H1 (cell line): ENCODE measurements at regions not wholly inside any gene's neighbourhood (a gene's known extent, or its start where the extent isn't known, plus 50 kb on each side); places are given as distances from the start of the nearest gene placed in this dataset.
A peak's percentile ranks its signal among the peaks of the same experiment; 100 is the strongest.

Source experiments
- CTCF ChIA-PET: fragments of 300-600 bp; sonication (Branson Sonifier 250); formaldehyde crosslinking; loops from one replicate; lab custom pipeline; 2021; ENCODE audit not compliant: partially characterized antibody; lab: Charles Lee
- POLR2A ChIA-PET: fragments of 300-600 bp; sonication (Branson Sonifier 250); formaldehyde crosslinking; loops from one replicate; lab custom pipeline; 2021; ENCODE audit warnings: inconsistent platforms; ENCODE audit not compliant: partially characterized antibody; lab: Charles Lee
- DNase-seq, 2 experiments: peaks; one replicate each; pipeline versions ENCODE4 v3.0.0 to v3.0.0-alpha.2; 2010 to 2022; ENCODE audit warnings: low spot score in 2 of 2, low read depth in 1 of 2, mixed read lengths in 1 of 2
- FAIRE-seq: peaks from 2 replicates; lab custom pipeline; 2011; peaks lifted over from hg19 to GRCh38; lab: Jason Lieb, UNC
- H2AFZ ChIP-seq: 2 replicates; pipeline ENCODE4 v1.8.1; 2012; ENCODE audit warnings: low read length, inconsistent platforms
- H2AK5ac ChIP-seq: 2 replicates; pipeline ENCODE4 v1.6.1; 2013; ENCODE audit warnings: low read depth, low read length
- H2BK120ac ChIP-seq: replicated peaks from 2 replicates; pipeline ENCODE3; 2013; ENCODE audit warnings: low read depth, low read length, inconsistent platforms
- H2BK12ac ChIP-seq: 2 replicates; pipeline ENCODE4 v1.6.1; 2013; ENCODE audit warnings: low read depth, low read length
- H2BK15ac ChIP-seq: 2 replicates; pipeline ENCODE4 v1.6.1; 2013; ENCODE audit warnings: low read length
- H2BK20ac ChIP-seq: 2 replicates; pipeline ENCODE4 v1.6.1; 2013; ENCODE audit warnings: low read length
- H2BK5ac ChIP-seq: 2 replicates; pipeline ENCODE4 v1.6.1; 2013; ENCODE audit warnings: low read depth, low read length
- H3K14ac ChIP-seq: 2 replicates; pipeline ENCODE4 v1.6.1; 2013; ENCODE audit warnings: inconsistent platforms; ENCODE audit not compliant: insufficient read length
- H3K18ac ChIP-seq: 2 replicates; pipeline ENCODE4 v1.6.1; 2013; ENCODE audit warnings: low read length; ENCODE audit errors: extremely low read depth
- H3K23ac ChIP-seq: 2 replicates; pipeline ENCODE4 v1.6.1; 2013; ENCODE audit warnings: inconsistent platforms; ENCODE audit not compliant: insufficient read length
- H3K23me2 ChIP-seq: 2 replicates; pipeline ENCODE4 v1.6.1; 2013; ENCODE audit warnings: low read depth, low read length
- H3K27ac ChIP-seq: 2 replicates; pipeline ENCODE4 v1.6.1; 2011; ENCODE audit warnings: low read depth, low read length, inconsistent platforms
- H3K27me3 ChIP-seq, 4 experiments: replicated peaks in 1 of 4; 1 replicate in 1 of 4; 2 replicates in 3 of 4; pipeline versions ENCODE4 v1.6.1 to v1.8.1; 2011 to 2013; ENCODE audit warnings: low read length in 3 of 4, mild to moderate bottlenecking in 3 of 4, inconsistent platforms in 2 of 4, mixed read lengths in 2 of 4, moderate library complexity in 1 of 4; ENCODE audit not compliant: control insufficient read depth in 3 of 4, insufficient read depth in 3 of 4; ENCODE audit errors: extremely low read depth in 1 of 4
- H3K36me3 ChIP-seq, 4 experiments: 2 replicates each; pipeline versions ENCODE4 v1.6.1 to v1.8.1; 2011 to 2013; ENCODE audit warnings: mild to moderate bottlenecking in 4 of 4, low read length in 3 of 4, moderate library complexity in 2 of 4, control low read depth in 1 of 4, inconsistent platforms in 1 of 4; ENCODE audit not compliant: insufficient read depth in 4 of 4, control insufficient read depth in 2 of 4
- H3K4ac ChIP-seq: replicated peaks from 2 replicates; pipeline ENCODE3; 2013; ENCODE audit warnings: low read length, low read depth, mixed read lengths, inconsistent platforms; ENCODE audit not compliant: insufficient read length
- H3K4me1 ChIP-seq, 4 experiments: replicated peaks in 1 of 4; 1 replicate in 1 of 4; 2 replicates in 3 of 4; pipeline versions ENCODE4 v1.6.1 to v1.8.1; 2011 to 2013; ENCODE audit warnings: low read length in 3 of 4, inconsistent platforms in 2 of 4, mixed read lengths in 1 of 4; ENCODE audit not compliant: insufficient read depth in 4 of 4, control insufficient read depth in 3 of 4
- H3K4me2 ChIP-seq, 2 experiments: 2 replicates each; pipeline versions ENCODE4 v1.6.1 to v1.8.1; 2011 to 2013; ENCODE audit warnings: low read depth in 2 of 2, low read length in 2 of 2, control low read depth in 1 of 2, inconsistent platforms in 1 of 2, mild to moderate bottlenecking in 1 of 2; ENCODE audit not compliant: insufficient read depth in 1 of 2
- H3K4me3 ChIP-seq, 4 experiments: fragments of 200-600, 300-600 bp in 1 of 4; sonication (generic), shearing (Covaris generic), sonication (Bioruptor Twin) in 1 of 4; 2 replicates each; pipeline versions ENCODE4 v1.5.1 to v1.8.1; 2011 to 2016; ENCODE audit warnings: low read length in 4 of 4, low read depth in 3 of 4, control low read depth in 2 of 4, inconsistent platforms in 2 of 4, mild to moderate bottlenecking in 2 of 4, mixed read lengths in 1 of 4, moderate library complexity in 1 of 4; ENCODE audit not compliant: insufficient read depth in 2 of 4; ENCODE audit errors: extremely low read depth in 1 of 4
- H3K56ac ChIP-seq: replicated peaks from 2 replicates; pipeline ENCODE3; 2013; ENCODE audit warnings: low read depth, mild to moderate bottlenecking, mixed read lengths, low read length, inconsistent platforms; ENCODE audit not compliant: insufficient read length
- H3K79me1 ChIP-seq: 2 replicates; pipeline ENCODE4 v1.6.1; 2013; ENCODE audit warnings: low read depth, low read length, control low read depth
- H3K79me2 ChIP-seq, 2 experiments: 2 replicates each; pipeline versions ENCODE4 v1.6.1 to v1.8.1; 2012 to 2013; ENCODE audit warnings: low read length in 2 of 2, mild to moderate bottlenecking in 2 of 2, inconsistent platforms in 1 of 2; ENCODE audit not compliant: insufficient read depth in 2 of 2, control insufficient read depth in 1 of 2
- H3K9ac ChIP-seq, 4 experiments: replicated peaks in 1 of 4; 1 replicate in 1 of 4; 2 replicates in 3 of 4; pipeline versions ENCODE4 v1.6.1 to v1.8.1; 2011 to 2013; ENCODE audit warnings: low read depth in 3 of 4, low read length in 3 of 4, control low read depth in 2 of 4, mild to moderate bottlenecking in 2 of 4, moderate library complexity in 2 of 4, inconsistent platforms in 1 of 4; ENCODE audit errors: extremely low read depth in 1 of 4
- H3K9me3 ChIP-seq, 2 experiments: 2 replicates each; pipeline versions ENCODE4 v1.6.1 to v1.8.1; 2012 to 2013; ENCODE audit warnings: mild to moderate bottlenecking in 2 of 2, moderate library complexity in 2 of 2, control low read depth in 1 of 2, inconsistent platforms in 1 of 2, low read depth in 1 of 2, low read length in 1 of 2, mixed read lengths in 1 of 2; ENCODE audit not compliant: insufficient read depth in 2 of 2
- H4K20me1 ChIP-seq, 2 experiments: replicated peaks in 1 of 2; 2 replicates each; pipeline versions ENCODE3 to v1.8.1; 2011 to 2013; ENCODE audit warnings: inconsistent platforms in 2 of 2, low read length in 2 of 2, mild to moderate bottlenecking in 1 of 2; ENCODE audit not compliant: insufficient read depth in 2 of 2, control insufficient read depth in 1 of 2
- H4K5ac ChIP-seq: 2 replicates; pipeline ENCODE4 v1.6.1; 2013; ENCODE audit warnings: low read length, low read depth, mixed read lengths, inconsistent platforms; ENCODE audit not compliant: insufficient read length
- H4K8ac ChIP-seq: 2 replicates; pipeline ENCODE4 v1.8.0; 2013; ENCODE audit warnings: mild to moderate bottlenecking, moderate library complexity, low read length, inconsistent platforms; ENCODE audit not compliant: insufficient read depth; ENCODE audit errors: extremely low read depth
- H4K91ac ChIP-seq: replicated peaks from 2 replicates; pipeline ENCODE3; 2013; ENCODE audit warnings: low read length, mixed read lengths, inconsistent platforms; ENCODE audit not compliant: insufficient read length
- BCL11A ChIP-seq, 2 experiments: IDR thresholded peaks; one replicate each; pipeline ENCODE4 v1.6.1; 2011; ENCODE audit warnings: low read depth in 2 of 2, low read length in 2 of 2, mild to moderate bottlenecking in 2 of 2
- CBX8 ChIP-seq: fragments of 300-800, 300-1000 bp; sonication (generic); IDR thresholded peaks from 2 replicates; pipeline ENCODE4 v1.7.1; 2016; ENCODE audit warnings: low read depth, low read length, borderline replicate concordance
- POLR2AphosphoS5 ChIP-seq: IDR thresholded peaks from 2 replicates; pipeline ENCODE4 v1.6.1; 2011; ENCODE audit warnings: low read depth, low read length
- SIN3A ChIP-seq, 2 experiments: IDR thresholded peaks in 1 of 2; conservative IDR thresholded peaks in 1 of 2; 2 replicates each; pipeline ENCODE4 v1.6.1; 2011 to 2012; ENCODE audit warnings: low read length in 2 of 2, improper control_type of control experiment in 1 of 2, low read depth in 1 of 2, mild to moderate bottlenecking in 1 of 2
- SUZ12 ChIP-seq: fragments of 200-600 bp; sonication (generic); IDR thresholded peaks from 2 replicates; pipeline ENCODE4 v1.6.1; 2012; ENCODE audit warnings: mild to moderate bottlenecking, inconsistent platforms, low read length, moderate library complexity, mixed read lengths
- WGBS, 2 experiments: shearing (Covaris generic) in 1 of 2; methylation state at CpG; one replicate each; pipeline versions ENCODE4 v1.1.6 to v1.1.7; 2013 to 2015; ENCODE audit warnings: low lambda C conversion rate in 2 of 2, mixed read lengths in 2 of 2, inconsistent platforms in 1 of 2, low coverage in 1 of 2, missing lambda C conversion rate in 1 of 2; ENCODE audit not compliant: insufficient replicate concordance in 2 of 2, insufficient coverage in 1 of 2, insufficient read length in 1 of 2; ENCODE audit errors: extremely low coverage in 1 of 2, missing lambda C conversion rate in 1 of 2; 5-methylcytosine and 5-hydroxymethylcytosine counted together

DNA sequence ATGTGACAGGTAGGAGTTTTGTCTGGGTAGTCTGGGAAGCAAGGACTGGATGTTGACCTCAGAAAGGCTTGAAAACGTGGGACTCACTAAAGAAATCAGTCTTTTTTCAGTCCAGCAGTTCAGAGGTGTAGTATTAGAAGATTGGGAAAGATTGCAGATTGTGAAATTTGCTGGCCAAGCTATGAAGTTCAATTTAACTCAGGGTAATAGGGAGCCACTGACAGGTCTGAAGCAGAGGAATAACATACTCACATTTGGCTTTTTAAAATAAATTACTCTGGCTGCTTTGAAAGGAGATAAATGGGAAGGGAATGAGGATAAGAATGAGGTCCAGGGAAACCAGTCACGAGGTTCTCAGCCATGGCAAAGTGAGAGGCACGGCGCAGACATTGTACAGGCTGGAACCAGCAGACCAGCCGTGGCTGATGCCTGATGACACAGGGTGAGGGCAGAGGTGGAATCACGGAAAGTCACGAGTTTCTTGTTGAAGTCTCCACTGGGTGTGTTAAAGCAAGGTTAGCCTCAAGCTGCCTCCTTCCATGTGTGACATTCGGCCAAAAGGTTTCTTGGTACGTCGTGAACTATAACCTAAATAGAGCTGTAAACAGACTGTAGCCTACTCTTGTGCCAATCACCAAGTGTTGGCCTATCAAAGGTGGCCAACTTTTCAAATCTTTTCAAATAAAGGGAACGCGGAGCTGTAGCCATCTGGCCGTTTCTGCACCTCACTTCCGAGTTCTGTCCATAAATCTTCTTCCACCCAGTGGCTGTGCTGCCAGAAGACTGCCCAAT lies 377.6 kb downstream of the IRS2 start:
- H2BK15ac ChIP-seq, result no peak overlapping the region
- H3K27me3 ChIP-seq, result no peaks in the 10 kb centered on the region
- H3K79me2 ChIP-seq, result no peaks in the 10 kb centered on the region
- no peak overlapping the region for H2BK12ac ChIP-seq
- no peak overlapping the region for H2BK20ac ChIP-seq
- no peak for DNase-seq
- H4K91ac ChIP-seq, result no peak overlapping the region
- H4K20me1 ChIP-seq, result no peaks in the 10 kb centered on the region
- 94% methylated on average over 14 of the region's 14 CpGs; no CpG with 5 or more reads in 1 of the 2 experiments for WGBS, 2 experiments
- no peak overlapping the region for H3K23ac ChIP-seq
- no peak overlapping the region for H4K8ac ChIP-seq
- H3K4me1 ChIP-seq, result peaks cover 0 to 4% (median 3%) of the 10 kb centered on the region in 4 experiments; a peak in 2 of 7 replicates
- no peak overlapping the region for H3K4me2 ChIP-seq
- no peak overlapping the region for H2BK5ac ChIP-seq
- ChIA-PET POLR2A (no interaction called here), CTCF (interaction anchor here (0.6 to 0.8 kb wide), 2 partner anchors 58 to 182 kb away, joined by 3 read pairs; no protein-coding TSS in a partner anchor)
- H3K36me3 ChIP-seq, result no peaks in the 10 kb centered on the region
- H3K27ac ChIP-seq, result no peak overlapping the region
- no peak overlapping the region for H3K4ac ChIP-seq
- TF ChIP-seq CBX8 (no peak), SUZ12 (no peak), BCL11A (IDR thresholded peaks at IDR 0.05; ENCODE audit: low read depth in 2 of 2, low read length in 2 of 2) (no peak), POLR2AphosphoS5 (no peak), SIN3A (conservative IDR thresholded peaks at IDR 0.05 in 1 of 2, IDR thresholded peaks at IDR 0.05 in 1 of 2; ENCODE audit: low read depth in 1 of 2, low read length in 2 of 2) (no peak)
- 0 out of 2 replicates have a peak overlapping the region, but pooled peaks have one; percentile 31 for H2AFZ ChIP-seq
- H3K9ac ChIP-seq, result no peak overlapping the region
- H4K5ac ChIP-seq, result no peak overlapping the region
- no peaks in the 10 kb centered on the region for H3K23me2 ChIP-seq
- no peak overlapping the region for H3K18ac ChIP-seq
- H3K9me3 ChIP-seq, result peaks cover 3 to 11% of the 10 kb centered on the region in 2 experiments; a peak in 3 of 4 replicates
- no peak overlapping the region for H3K56ac ChIP-seq
- H3K4me3 ChIP-seq, result no peak overlapping the region
- no peak overlapping the region for H2AK5ac ChIP-seq
- FAIRE-seq, result no peak
- H2BK120ac ChIP-seq, result no peak overlapping the region
- no peaks in the 10 kb centered on the region for H3K79me1 ChIP-seq
- H3K14ac ChIP-seq, result no peak overlapping the region
